GM12878 (cell line): ENCODE measurements at regions not wholly inside any gene's neighbourhood (a gene's known extent, or its start where the extent isn't known, plus 50 kb on each side); places are given as distances from the start of the nearest gene placed in this dataset.

Experiments used
- ATAC-seq: fragments of 200-7000 bp; cut with Tn5 transposase; 3 replicates; pipeline ENCODE4 v1.9.1; 2020; ENCODE audit warnings: mild to moderate bottlenecking, moderate library complexity
- BruUV-seq: library from RNA; stranded (reverse); fragments of 400-500 nt; replicated peaks from 2 replicates; lab custom pipeline; 2021; lab: Mats Ljungman, UMichigan
- CTCF ChIA-PET: fragments of 300-600 bp; sonication (Branson Sonifier 250); formaldehyde crosslinking; extraction: SDS; loops from one replicate; lab custom pipeline; 2021; ENCODE audit warnings: inconsistent platforms; lab: Yijun Ruan, JAX
- POLR2A ChIA-PET: fragments of 350-600 bp; formaldehyde crosslinking; extraction: SDS; loops from one replicate; lab custom pipeline; 2021; ENCODE audit warnings: inconsistent platforms; lab: Charles Lee
- RAD21 ChIA-PET: fragments of 300-600 bp; sonication (Branson Sonifier 250); formaldehyde crosslinking; loops from one replicate; lab custom pipeline; 2023; ENCODE audit warnings: antibody characterized with exemption; ENCODE audit not compliant: unreplicated experiment; lab: Charles Lee
- SMC1A ChIA-PET: fragments of 300-600 bp; sonication (Branson Sonifier 250); formaldehyde crosslinking; loops from one replicate; lab custom pipeline; 2023; ENCODE audit not compliant: unreplicated experiment, uncharacterized antibody; lab: Charles Lee
- DNase-seq: peaks from one replicate; pipeline ENCODE4 v3.0.0-alpha.2; 2011; ENCODE audit warnings: low read depth, low spot score
- FAIRE-seq: peaks from 3 replicates; lab custom pipeline; 2011; peaks lifted over from hg19 to GRCh38; lab: Jason Lieb, UNC
- H2AFZ ChIP-seq: 2 replicates; pipeline ENCODE4 v1.6.0; 2011; ENCODE audit warnings: low read depth, low read length, control low read depth; ENCODE audit not compliant: control insufficient read depth
- H3K27ac ChIP-seq: 2 replicates; pipeline ENCODE4 v1.5.1; 2011; ENCODE audit warnings: control low read depth; ENCODE audit not compliant: control insufficient read depth, insufficient read depth
- H3K27me3 ChIP-seq, 2 experiments: replicated peaks in 1 of 2; 2 replicates each; pipeline versions ENCODE4 v1.6.0 to v1.6.1; 2011; ENCODE audit warnings: low read length in 1 of 2; ENCODE audit not compliant: control insufficient read depth in 2 of 2, insufficient read depth in 2 of 2
- H3K36me3 ChIP-seq, 2 experiments: 2 replicates each; pipeline ENCODE4 v1.5.1; 2011; ENCODE audit warnings: low read length in 1 of 2; ENCODE audit not compliant: control insufficient read depth in 2 of 2, insufficient read depth in 2 of 2
- H3K4me1 ChIP-seq: 2 replicates; pipeline ENCODE4 v1.6.1; 2011; ENCODE audit warnings: mild to moderate bottlenecking, low read length, moderate library complexity, mixed read lengths; ENCODE audit not compliant: control insufficient read depth, insufficient read depth
- H3K4me2 ChIP-seq: 2 replicates; pipeline ENCODE4 v1.6.0; 2011; ENCODE audit warnings: control low read depth; ENCODE audit not compliant: control insufficient read depth, insufficient read depth
- H3K4me3 ChIP-seq: fragments of 200-600 bp; sonication (generic); 2 replicates; pipeline ENCODE4 v1.5.1; 2016
- H3K79me2 ChIP-seq: 2 replicates; pipeline ENCODE4 v1.6.0; 2011; ENCODE audit warnings: low read length; ENCODE audit not compliant: control insufficient read depth, insufficient read depth
- H3K9ac ChIP-seq: 2 replicates; pipeline ENCODE4 v1.8.0; 2011; ENCODE audit warnings: low read length, control low read depth, mixed read lengths; ENCODE audit not compliant: control insufficient read depth, insufficient read depth
- H3K9me3 ChIP-seq: replicated peaks from 3 replicates; pipeline ENCODE4 v1.5.1; 2011; ENCODE audit warnings: mild to moderate bottlenecking, low read length; ENCODE audit not compliant: control insufficient read depth, insufficient read depth
- H4K20me1 ChIP-seq: 2 replicates; pipeline ENCODE4 v1.6.0; 2011; ENCODE audit not compliant: control insufficient read depth, insufficient read depth
- CBX5 ChIP-seq: sonication (generic); IDR thresholded peaks from 2 replicates; pipeline ENCODE4 v1.6.1; 2016; ENCODE audit warnings: low read depth, moderate library complexity, mild to moderate bottlenecking, inconsistent platforms
- CHD1 ChIP-seq: IDR thresholded peaks from 2 replicates; pipeline ENCODE4 v1.6.1; 2012; ENCODE audit warnings: low read depth, low read length, improper control_type of control experiment
- CHD4 ChIP-seq: fragments of 200-600 bp; sonication (generic); IDR thresholded peaks from 2 replicates; pipeline ENCODE4 v1.6.1; 2016; ENCODE audit warnings: mild to moderate bottlenecking
- MTA2 ChIP-seq: fragments of 450-650 bp; IDR thresholded peaks from 2 replicates; pipeline ENCODE4 v1.6.1; 2016; ENCODE audit warnings: low read depth, mild to moderate bottlenecking, moderate library complexity
- NR2F1 ChIP-seq: fragments of 450-650 bp; conservative IDR thresholded peaks from 2 replicates; pipeline ENCODE4 v1.6.1; 2017; ENCODE audit warnings: mild to moderate bottlenecking
- SIX5 ChIP-seq: IDR thresholded peaks from 2 replicates; pipeline ENCODE4 v1.6.1; 2011; ENCODE audit warnings: mild to moderate bottlenecking, low read depth, low read length, moderate library complexity; ENCODE audit not compliant: severe bottlenecking
- TCF3 ChIP-seq: IDR thresholded peaks from 2 replicates; pipeline ENCODE4 v1.6.1; 2012; ENCODE audit warnings: low read depth, mild to moderate bottlenecking, low read length, borderline replicate concordance; ENCODE audit not compliant: insufficient read depth
- ZSCAN29 ChIP-seq: fragments of 450-650 bp; IDR thresholded peaks from 2 replicates; pipeline ENCODE4 v1.6.1; 2017; ENCODE audit warnings: mild to moderate bottlenecking, moderate library complexity
- WGBS: methylation state at CpG from one replicate; pipeline ENCODE4 v1.1.6; 2016; ENCODE audit warnings: low lambda C conversion rate; ENCODE audit not compliant: insufficient replicate concordance, insufficient coverage; ENCODE audit errors: missing lambda C conversion rate; 5-methylcytosine and 5-hydroxymethylcytosine counted together
- in situ Hi-C: fragments of 300-500 bp; cut with MboI; formaldehyde crosslinking; loops from 9 replicates; pipeline ENCODE4 v1.14.3; 2018; ENCODE audit warnings: mixed read lengths
- intact Hi-C: fragments of 100-400 bp; cut with micrococcal nuclease; formaldehyde crosslinking; loops from one replicate; pipeline ENCODE4 v1.14.2; 2022; ENCODE audit not compliant: unreplicated experiment
- TF ChIP-seq, protein P1 (sequence below): fragments of 450-650 bp; IDR thresholded peaks from 2 replicates; pipeline ENCODE4 v1.6.1; 2016; ENCODE audit warnings: mild to moderate bottlenecking

DNA sequence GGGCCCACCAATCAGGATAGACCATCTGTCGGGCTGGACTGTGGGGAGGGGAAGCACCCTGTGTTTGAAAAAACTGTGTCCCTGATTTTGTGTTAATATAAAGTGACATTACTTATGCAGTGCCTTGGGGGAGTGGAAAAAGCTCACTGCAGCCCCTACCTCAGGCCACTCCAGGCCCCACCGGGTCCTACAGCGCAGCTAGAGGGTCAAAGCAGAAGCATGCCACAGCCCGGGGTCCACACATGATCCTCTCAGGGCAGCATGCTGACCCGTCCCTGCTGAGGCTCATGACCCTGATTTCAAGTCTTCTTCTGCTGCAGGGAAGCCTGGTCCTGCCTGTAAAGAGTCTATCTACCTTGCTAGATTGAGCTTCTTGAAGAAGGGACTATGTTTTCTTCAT, 133.0 kb upstream of the PLCB4 start:
- Histone ChIP-seq H3K4me2 (no peak overlapping the region), H3K36me3 (no peaks in the 10 kb centered on the region), H4K20me1 (no peaks in the 10 kb centered on the region), H3K9me3 (no peaks in the 10 kb centered on the region), H2AFZ (no peak overlapping the region), H3K4me1 (no peaks in the 10 kb centered on the region), H3K4me3 (no peak overlapping the region), H3K9ac (no peak overlapping the region), H3K27ac (no peak overlapping the region), H3K79me2 (no peaks in the 10 kb centered on the region), H3K27me3 (no peaks in the 10 kb centered on the region)
- ChIA-PET POLR2A (no interaction called here), RAD21 (no interaction called here), SMC1A (no interaction called here), CTCF (no interaction called here)
- intact Hi-C loops: no loop called here
- in situ Hi-C loops: no loop called here
- WGBS: 1% methylated on average over 5 of the region's 5 CpGs
- ATAC-seq (no peak), FAIRE-seq (no peak), DNase-seq (no peak)
- TF ChIP-seq CBX5: no peak
- no peak for TF ChIP-seq NR2F1
- TF ChIP-seq MTA2: no peak
- no peak for TF ChIP-seq CHD4
- TF ChIP-seq CHD1: no peak
- TF ChIP-seq, protein P1, sequence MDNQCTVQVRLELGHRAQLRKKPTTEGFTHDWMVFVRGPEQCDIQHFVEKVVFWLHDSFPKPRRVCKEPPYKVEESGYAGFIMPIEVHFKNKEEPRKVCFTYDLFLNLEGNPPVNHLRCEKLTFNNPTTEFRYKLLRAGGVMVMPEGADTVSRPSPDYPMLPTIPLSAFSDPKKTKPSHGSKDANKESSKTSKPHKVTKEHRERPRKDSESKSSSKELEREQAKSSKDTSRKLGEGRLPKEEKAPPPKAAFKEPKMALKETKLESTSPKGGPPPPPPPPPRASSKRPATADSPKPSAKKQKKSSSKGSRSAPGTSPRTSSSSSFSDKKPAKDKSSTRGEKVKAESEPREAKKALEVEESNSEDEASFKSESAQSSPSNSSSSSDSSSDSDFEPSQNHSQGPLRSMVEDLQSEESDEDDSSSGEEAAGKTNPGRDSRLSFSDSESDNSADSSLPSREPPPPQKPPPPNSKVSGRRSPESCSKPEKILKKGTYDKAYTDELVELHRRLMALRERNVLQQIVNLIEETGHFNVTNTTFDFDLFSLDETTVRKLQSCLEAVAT: no peak
- no peak for TF ChIP-seq ZSCAN29
- no peak for TF ChIP-seq SIX5
- TF ChIP-seq TCF3: no peak
- BruUV-seq: no TSS peak
